ENCODE measurements at regions not wholly inside any gene's neighbourhood (a gene's known extent, or its start where the extent isn't known, plus 50 kb on each side); places are given as distances from the start of the nearest gene placed in this dataset.

DNA sequence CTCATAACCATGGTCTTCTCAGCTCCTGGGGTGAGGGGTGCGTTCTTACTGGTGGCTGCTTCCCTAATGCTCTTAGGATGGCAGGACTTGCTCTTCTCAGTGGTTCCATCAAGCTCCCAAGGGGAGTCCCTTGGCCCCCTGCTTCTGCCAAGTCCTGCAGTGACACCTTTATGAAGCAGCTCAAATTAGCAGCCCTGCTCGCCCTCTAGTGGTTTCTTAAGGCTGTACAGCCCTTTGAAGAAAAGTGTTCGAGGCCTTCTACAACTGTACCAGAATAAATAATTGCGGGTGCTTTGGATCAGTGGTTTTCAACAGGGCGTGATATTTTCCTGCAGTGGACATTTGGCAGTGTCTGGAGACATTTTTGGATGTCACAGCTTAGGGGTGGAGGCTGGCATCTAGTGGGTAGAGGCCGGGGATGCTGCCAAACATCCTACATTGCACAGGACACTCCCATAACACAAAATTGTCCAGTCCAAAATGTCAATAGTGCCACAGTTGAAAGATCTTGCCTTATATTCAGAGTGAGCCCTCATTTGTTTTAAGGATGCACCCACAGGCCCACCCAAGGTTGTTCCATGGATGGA is 204.7 kb upstream of the S100G start:
- peak; percentile 25 for DNase-seq (ENCODE audit: low read depth)

DNA sequence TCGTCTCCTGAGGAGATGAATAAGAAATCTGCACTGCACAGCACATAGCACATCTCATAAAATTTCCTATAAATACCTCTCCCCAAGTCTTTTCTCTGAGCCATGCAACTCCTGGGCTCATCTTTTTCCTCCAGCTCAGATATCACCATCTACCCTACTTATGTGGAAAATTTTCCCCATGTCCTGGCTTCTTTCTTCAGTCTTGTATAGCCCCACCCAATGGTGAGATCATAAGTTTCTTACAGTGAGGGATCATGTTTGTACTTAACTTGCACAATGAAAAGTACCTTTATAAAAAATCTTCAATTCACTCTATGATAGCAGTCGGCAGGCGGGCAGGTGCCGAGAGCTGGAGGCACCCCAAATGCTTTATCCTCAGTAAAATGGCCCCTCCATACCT is 198.6 kb upstream of the S100G start:
- DNase-seq (ENCODE audit: low read depth): no peak

DNA sequence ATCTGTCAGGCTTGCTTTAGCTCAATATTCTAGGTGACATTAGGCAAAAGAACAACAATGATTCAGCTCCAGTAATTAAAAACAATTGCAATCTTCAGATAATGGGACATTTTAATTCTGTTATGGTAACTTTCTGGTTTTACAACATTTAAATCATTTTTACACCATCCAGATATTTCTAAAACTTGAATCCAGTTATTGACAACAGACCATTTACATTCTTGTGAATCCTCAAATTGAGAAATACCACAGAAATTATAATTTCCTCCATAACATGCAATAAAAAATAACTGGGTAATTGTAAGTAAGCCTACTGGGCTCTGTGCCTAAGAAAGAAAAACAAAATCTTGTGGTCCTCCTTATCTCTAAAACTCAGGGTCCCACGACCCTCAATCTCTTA is 195.0 kb upstream of the S100G start:
- no peak for DNase-seq (ENCODE audit: low read depth)

DNA sequence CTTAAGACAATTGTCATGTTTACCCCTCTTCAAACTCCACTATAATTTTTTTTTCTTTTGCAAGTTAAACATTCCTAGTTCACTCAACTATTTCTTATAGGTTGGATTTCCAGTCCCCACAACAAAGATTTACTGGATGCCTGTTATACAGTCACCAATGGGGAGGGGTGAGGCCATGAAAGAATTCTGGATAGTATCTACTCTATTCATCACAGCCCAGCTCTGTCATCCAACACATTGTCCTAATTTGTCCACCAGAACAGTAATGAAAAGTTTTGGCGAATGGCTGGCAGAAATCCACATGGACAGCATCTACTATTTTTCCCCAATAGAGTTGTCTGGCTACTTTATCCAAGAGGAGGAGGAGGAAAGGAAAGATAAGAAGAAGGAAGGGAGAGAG is 192.7 kb upstream of the S100G start:
- no peak for DNase-seq (ENCODE audit: low read depth)

DNA sequence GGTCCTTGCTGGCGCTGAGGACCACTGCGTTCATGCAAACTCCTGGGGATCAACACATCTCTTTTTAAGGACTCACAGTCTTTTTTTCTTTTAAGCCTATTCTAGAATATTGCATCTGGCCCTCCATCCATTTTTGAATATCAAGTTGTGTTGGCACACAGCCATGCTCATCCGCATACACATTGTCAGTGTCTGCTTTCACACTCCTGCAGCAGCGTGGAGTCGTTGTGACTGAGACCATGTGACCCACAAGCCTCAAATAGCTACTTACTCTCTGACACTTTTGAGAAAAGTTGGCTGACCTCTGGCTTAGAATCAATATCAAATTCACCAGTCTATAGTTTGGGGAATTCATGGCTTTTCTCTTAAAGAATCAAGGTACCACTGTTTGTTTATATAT is 191.8 kb upstream of the S100G start:
- DNase-seq (ENCODE audit: low read depth): no peak

DNA sequence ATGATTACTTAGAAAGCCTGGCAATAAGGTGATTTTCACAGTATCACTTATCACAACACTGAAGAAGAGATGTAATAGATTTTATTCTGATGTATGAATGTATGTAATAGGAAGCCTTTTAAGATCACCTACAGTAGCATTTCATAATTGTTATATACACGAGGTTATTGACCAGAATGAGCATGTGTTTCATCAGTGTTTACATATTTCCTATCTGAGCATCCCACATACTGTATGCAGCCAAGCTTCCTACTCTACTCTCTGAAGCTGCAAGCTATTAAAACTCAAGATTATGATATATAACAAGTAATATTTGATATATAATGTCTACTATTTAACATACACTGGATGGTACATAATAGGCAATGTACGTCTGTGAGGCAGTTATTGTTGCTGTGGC is 190.9 kb upstream of the S100G start:
- DNase-seq (ENCODE audit: low read depth): no peak

DNA sequence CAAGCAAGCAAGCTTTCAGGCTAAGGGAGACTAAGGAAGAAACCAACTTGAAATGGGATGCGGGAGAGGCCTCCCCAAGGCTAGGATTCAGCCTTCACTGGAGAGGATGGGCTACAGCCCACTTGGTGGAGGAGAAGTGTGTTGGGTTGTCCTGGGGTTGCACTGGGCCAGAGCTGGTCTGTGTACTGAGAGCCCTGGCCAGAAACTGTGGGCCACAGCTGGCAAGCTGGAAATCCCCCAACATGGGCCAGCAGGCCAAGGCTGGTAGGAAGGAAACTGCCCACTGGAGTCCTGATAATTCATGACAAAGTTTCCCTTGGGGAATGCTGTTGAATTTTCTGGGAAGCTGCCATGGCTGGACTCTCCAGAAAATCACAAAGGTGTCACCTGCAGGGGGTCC is 188.0 kb upstream of the S100G start:
- DNase-seq (ENCODE audit: low read depth): no peak

DNA sequence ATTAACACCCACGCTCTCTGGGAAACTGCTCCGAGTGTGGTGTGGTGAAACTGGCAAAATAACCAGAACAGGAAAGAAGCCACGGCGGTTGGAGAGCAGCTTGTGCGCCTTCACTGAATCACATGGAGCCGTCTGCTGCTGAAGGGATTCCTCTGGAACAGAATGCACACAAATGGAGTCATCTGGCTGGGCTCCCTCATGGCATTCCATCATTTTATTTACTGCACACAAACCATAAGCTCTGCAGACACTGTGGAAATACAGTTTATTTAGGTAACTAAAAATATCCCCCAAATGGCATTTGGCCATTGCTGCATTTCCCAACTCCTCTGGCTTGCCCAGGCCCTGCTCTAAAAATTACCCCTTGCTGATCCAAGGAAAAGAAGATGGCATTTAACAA is 187.0 kb upstream of the S100G start:
- DNase-seq (ENCODE audit: low read depth): no peak

DNA sequence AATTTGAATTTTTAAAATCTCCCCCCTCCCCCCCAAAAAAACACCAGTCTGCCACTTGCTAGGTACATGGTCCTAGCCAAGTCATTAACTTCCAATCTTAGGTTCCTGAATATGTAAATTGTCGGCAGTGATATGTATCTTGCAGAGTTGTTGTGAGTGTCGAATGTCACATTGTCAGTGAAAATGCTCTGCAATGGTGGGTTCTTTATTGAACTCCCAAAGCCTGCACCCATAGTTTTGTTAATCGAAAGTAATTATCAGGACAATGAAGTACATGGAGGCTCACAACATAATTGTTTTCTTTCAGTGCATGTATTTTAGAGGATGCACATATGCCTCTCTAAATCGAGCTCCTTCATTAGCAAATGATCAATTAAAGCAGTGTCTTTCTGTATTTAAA is 185.6 kb upstream of the S100G start:
- DNase-seq (ENCODE audit: low read depth): no peak

DNA sequence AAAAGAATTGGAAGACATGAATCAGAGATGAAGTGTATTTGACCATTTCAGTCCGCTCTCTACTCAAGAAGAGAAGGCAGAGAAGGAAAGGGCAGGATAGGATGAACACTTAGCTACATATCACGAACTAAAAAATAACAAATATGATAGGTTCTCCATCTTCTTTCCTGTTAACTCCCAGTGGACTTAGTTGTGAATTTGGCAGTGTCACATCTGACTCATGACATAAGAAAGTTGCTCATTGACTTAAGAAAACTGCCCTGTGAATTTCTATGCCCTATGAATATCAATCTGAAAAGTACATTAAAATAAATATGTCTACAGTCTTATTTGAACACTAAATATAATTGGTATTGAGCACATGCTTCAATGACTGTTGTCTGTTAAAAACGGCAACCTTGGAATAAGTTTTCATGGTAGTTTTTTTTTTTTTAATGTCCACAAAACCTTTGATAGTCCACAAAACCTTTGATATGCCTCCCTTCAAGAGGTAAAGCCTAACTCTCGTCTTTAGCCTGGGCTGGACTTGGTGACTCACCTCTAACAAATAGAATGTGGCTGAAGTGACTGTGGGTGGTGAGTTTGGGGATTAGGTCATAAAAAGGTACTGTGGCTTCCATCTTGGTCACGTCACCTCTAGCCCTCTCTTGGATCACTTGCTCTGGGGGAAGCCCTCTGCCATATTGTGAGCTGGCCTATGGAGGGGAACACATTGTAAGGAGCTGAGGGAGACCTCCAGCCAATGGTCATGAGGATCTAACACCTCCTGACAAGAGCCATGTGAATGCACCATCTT is 184.7 kb upstream of the S100G start:
- DNase-seq (ENCODE audit: low read depth): no peak

DNA sequence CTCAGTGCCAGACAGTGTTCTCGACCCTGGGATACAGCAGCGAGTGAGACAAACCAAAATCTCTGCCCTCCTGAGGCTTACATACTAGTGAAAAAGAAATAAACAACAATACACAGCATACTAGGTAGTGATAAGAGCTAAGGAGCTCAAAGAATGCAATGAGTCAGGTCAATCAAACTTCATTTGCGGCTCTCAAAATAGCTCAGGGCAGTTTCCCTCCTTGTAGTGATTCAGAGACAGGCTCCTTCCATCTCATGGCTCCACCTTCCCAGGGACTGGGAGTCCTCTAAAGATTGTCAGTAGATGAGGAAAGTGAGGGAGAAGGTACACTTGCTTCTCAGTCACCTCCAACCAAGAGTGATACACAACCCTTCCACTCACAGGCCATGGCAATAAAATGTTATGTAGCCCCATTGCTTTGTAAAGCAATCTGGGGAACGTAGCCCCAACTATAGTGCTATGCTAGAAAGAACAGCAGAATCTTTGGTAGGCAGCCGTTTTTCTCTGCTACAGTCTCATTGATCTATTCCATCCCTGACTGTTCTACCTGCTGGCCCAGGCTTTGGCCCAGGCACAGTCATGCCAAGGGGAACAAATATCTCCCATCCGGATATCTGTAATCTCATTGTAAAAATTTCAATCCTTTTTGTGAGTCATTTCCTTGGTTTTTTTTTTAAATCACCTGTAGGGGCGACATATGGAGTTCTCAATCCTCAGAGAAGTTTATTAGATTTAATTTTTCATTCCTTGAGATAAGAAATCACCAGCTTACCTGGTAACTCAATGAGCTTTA is 183.1 kb upstream of the S100G start:
- peak; percentile 78 for DNase-seq (ENCODE audit: low read depth)

DNA sequence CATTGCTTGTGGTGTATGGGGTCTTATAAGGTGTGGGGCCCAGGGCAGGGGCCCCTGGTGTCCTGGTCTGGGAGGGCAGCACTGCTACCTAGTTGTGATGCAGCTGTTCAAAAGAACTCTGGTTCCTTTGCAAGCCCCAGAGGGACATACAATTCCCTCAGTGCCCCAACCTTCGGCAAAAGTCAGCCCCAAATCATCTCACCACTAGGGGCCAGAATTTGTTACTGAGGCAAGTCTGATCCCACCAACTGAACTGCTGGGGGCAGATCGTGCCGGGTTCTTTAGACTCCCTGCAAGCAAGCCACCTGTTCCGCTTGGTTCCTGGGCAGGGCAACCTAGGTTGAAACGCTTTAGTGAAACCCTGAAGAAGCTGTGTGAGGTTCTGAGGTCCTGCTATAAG is 180.1 kb upstream of the S100G start:
- no peak for DNase-seq (ENCODE audit: low read depth)

DNA sequence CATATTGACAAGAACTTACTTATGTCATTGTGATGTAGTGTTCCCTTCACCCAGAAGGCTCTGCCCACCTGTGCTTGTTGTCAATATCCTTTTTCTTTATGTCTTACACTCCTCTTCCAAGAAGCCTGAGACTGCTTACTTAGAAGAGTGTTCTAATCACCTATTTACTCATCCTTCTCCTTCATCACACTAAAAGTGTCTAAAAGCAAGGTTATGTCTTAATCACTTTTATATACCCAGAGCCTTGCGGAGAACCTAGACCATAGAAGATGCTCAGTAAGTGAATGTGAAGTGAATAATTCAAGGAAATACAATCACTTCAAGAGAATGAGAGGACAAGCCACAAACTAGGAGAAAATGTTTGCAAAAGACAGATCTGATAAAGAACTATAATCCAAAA is 177.6 kb upstream of the S100G start:
- DNase-seq (ENCODE audit: low read depth): no peak

DNA sequence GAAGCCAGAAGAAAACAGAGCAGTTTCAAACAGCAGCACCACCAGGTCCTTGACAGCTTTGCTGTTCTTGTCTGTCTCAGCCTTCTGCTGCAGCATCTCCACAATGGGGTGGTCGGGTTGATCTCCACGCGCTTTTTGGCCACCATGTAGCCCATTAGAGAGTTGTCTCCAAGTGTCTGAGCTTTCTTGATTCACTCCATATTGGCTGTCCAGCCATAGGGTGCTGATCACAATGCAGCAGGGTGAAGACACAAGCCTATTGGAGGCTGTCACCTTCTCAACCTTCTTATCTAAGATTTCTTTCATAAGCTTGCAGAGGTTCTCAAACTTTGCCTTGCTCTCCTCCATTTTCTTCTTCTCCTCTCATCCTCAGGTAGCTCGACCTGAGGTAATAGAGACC is 175.4 kb upstream of the S100G start:
- DNase-seq (ENCODE audit: low read depth): no peak

DNA sequence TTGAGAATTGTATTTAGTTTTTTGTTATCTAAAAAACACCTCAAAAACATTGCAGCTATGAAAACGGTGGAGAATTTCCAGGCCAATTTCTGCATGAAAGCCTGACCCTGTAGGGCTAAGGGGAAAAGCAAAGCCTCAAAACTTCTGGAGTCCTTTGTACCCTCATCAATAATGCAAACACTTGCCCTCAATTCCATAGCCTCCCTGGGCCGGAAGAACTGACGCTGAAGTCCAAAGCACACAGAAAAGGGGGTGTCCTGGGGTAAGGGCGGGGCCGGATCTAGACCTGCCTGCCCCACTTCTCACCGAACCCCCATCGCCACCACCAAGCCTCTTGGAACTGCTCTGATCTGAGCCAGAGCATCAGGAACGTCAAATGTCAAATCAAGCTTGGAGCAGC is 173.9 kb upstream of the S100G start:
- no peak for DNase-seq (ENCODE audit: low read depth)

DNA sequence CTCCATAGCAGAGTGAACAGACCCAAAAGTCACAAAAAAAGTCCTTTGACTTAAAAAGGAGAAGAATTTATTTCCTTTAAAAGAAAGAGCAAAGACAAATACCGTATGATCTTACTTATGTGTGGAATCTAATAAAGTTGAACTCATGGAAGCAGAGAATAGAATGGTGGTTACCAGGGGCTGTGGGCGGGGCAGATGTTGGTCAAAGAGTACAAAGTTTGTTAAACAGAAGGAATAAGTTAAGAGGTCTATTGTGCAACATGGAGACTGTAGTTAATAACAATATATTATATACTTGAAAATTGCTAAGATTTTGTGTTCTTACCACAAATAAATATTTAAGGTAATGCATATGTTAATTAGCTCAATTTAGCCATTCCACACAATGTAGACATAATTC is 173.3 kb upstream of the S100G start:
- peak; percentile 36 for DNase-seq (ENCODE audit: low read depth)

DNA sequence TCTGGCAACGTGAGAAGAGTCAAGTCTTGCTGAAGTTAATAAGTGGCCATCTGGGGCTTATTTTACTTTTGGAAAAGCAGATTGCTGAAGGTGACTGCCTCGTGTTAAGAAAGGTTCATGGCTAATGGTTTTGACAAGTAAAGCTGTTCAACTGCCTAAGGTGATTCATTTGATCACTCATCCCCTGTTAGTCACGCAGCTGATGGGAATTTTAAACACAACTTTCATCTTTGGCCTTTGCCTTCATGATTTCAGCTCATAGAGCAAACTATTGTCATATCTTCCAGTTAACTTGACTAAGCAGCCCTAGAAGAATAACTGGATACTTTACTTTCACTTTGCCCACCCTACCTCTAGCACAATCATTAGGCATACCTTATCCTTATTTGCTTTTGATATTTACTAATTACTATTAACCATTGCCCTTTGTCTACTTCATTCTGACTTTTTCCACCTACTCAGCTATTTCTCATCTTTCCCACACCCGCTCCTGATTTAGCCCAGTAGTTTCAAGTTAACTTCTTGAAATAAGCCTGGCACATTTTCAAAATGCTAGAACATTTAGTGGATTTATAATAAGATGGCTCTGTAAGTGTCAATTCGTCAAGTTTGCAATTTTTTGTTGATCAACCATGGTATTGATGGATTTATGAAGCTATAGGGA is 170.6 kb upstream of the S100G start:
- DNase-seq (ENCODE audit: low read depth): peak; percentile 83

DNA sequence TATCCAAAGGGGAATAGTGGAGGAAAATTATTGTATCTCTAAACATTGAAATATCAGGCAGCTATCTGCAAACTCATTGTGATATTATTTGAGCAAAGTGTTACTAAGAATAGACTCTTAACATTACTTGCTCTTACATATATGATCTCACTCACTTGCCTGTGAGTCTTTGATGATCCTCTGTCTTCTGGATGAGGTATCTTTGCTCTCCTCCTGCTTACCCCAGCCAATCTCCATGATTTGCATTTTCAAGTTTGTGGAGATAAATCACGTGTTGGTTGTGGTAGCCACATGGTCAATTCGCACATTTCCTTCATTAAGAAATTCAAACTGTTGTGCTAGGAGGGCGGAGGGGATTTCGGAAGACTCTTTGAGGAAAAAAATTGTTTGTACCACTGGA is 169.9 kb upstream of the S100G start:
- DNase-seq (ENCODE audit: low read depth): no peak

DNA sequence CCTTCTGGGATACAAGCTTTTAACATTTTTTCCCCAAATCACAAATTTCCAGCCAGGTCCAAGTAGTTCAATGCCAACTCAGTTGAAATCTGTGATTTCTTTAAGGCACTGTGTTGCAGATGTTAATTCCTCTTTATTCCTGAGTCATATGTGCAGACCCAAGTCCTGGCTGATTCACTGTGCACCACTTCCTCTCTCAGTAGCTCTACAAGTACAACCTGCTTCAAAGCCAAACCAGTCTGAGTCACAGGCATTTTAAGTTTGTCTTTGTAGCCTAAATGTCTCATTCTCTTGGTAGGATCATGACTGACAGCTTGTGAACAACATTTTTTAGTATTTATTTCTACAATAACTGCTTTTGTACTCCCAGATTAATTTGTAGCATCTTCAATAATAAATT is 165.6 kb upstream of the S100G start:
- peak; percentile 95 for DNase-seq (ENCODE audit: low read depth)

DNA sequence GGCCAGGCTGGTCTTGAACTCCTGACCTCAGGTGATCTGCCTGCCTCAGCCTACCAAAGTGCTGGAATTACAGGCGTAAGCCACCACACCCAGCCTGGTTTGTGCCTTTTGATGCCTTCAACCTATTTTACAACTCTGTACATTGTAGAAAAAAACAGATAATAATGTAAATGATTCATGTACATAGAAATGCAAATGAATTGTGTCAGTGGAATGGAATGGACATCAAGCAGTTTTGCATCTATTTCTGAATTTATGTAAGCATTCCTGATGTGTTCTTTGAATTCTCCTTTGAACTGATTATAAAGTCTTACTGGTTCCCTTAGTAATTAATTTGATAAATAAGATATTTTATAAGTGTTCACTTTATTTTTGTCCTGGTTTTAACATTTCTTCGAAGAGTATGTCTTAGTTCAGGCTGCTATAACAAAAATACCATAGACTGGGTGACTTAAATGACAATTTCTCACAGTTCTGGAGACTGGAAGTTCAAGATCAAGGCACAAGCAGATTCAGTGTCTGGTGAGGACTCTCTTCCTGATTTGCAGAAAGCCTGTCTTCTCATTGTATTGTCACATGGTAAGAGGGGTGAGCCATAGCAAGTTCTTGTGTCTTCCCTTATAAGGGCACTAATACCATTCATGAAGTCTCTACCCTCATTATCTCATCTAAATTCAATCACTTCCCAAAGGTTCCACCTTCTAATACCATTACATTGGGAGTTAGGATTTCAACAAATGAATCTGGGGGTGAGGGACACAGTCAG is 162.2 kb upstream of the S100G start:
- no peak for DNase-seq (ENCODE audit: low read depth)

DNA sequence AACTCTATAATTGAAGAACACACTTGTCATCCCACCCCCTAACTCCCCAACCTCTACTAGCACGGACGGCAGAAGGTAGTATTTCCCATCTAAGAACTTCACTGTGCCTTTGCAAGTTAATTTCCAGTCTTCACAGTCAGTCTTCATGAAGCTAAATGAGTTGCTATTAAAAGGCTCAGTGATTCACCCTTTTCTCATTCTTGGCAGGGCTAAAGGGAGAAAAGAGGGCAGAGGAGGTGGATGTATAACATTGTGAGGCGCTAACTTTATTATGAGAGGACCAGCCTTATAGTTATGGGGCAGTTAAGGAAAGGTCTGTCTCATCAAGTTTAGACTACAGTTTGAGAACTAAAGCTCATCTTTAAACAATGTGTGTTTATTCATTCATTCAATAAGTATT is 161.0 kb upstream of the S100G start:
- DNase-seq (ENCODE audit: low read depth): no peak

DNA sequence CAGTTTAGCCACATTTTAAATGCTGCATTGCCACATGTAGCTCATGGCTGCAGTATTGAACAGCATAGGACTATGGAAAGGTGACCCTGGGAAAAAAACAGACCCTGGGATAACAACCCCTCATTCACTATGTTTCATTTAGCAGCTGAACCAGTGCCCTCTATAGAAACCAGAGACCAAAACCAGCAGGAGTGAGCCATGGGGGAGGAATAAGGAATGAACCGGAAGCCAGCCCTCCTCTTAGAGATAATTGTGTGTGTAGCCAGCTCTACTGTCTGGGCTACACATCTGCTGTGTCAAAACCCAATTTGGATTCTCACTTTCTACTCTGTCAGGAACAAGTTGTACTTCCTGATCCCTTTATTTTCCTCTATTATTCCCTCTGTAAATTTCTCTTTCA is 158.5 kb upstream of the S100G start:
- DNase-seq (ENCODE audit: low read depth): no peak
